ENCODE measurements at regions not wholly inside any gene's neighbourhood (a gene's known extent, or its start where the extent isn't known, plus 50 kb on each side); places are given as distances from the start of the nearest gene placed in this dataset.
"Not testable (repeated sequence)": the region's sequence is repeated elsewhere in the genome, so short reads cannot be mapped to it uniquely, and the experiment has no call there.

DNA sequence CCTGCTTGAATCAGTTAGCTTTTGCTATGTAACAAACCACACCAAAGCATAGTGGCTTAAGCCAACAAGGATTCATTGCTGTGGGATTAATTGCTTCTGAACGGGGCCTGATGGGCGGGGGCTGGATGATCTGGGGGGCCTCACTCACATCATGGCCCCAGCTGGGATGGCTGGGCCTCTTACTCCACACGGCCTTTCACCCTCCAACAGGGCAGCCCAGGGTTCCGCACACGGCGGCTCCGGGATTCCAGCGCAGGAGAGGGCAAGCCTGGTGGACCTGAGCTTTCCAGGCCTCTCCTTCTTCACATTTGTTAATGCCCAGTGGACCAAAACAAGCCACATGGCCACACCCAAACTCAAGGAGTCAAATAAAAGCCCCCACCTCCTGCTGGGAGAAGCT, 86.3 kb upstream of the PHLPP1 start:
- no peak for DNase-seq (ENCODE audit: low read depth in 2 of 2)

DNA sequence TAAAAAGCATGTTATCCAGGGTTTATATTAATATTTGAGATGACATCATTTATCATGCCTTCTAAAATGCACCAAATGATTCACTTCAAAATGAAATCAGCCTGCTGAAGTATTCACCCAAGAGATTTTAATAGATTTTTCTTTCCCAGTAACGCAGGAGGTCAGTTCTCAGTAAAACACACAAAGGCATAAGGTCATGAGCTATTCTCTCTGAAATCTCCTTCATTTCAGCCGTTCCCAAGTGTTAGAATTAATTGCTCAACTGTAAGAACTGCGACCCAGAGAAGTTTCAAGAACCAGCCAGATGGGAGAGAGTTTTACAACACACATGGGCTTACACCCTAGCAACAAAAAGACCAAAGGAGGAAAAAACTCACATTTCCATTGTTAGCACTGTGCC, 84.2 kb upstream of the PHLPP1 start:
- DNase-seq (ENCODE audit: low read depth in 2 of 2): no peak

DNA sequence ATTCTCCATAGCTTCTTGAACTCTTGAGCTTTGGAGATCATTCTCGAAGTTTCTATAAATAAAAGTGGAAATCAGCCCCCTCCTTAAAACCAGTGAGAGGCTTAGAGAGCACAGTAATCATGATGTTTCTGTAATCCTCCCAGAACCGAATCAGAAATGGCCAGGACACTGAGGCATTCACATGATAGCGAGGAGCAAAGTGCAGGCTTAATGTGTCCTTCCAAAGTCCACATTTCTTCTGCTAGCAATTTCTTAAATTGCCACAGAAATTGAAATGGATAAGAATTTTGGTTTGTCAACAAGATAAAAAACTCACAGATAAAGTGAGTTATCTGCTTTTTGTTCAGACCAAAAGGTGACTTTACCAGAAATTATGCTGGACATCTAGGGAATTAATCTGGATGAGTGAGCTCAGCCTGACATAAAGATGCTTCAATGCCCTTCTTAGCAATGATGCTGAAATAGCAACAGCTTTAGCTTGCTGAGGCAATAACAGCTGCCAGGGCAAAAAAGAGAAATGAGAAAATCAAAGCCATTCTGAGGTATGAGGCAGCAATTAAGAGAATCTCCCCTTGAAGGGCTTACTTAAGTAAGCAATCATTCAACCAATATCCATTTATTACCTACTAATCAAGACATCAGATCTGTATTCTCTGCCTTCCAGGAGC, 82.4 kb upstream of the PHLPP1 start:
- DNase-seq (ENCODE audit: low read depth in 2 of 2): no peak

DNA sequence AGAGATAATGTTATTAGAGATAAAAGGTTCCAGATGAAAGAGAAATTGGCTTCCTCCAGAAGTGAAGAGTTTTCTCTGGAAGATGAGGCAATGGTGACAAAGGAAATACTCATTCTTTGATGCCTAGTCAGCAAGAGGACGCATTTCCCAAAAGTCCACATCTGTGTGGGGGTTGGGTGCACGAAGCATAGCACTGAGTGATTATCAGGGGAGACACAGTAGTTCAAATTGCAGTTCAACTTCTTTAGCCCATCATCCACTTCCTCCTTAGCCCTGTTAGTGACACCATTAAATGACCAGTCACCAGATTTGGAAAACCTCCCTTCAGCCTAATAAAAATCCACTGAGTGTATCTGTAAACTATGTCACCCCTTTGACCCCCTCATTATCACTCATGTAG, 80.9 kb upstream of the PHLPP1 start:
- DNase-seq (ENCODE audit: low read depth in 2 of 2): no peak

DNA sequence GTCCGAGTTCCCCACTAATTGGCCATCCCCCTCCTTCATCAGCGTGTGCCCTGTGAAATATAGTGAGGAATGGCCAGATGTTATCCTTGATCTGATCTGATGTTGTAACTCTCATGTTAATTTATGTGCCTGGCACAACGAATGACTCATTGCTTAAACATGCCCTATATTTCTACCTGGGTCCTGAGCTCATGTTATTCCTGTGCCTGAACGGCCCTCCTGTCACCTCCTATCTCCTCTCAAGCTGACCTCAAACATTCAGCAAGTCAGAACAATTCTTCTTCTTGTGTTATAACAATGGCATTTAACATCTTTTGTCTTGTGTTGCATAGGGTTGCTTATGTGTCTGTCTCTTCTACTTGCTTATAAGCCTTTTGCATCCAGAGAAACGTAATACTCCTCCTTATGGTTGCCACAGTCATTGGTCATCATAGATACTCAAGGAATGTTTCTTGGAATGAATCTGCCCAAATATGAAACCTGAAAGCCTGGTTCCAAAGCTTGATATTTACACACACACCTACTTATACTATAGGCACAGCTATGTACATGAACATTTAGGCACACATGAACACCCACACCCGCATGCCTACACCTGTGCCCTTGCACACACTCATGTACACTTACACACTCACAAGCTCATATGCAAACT, 80.2 kb upstream of the PHLPP1 start:
- no peak for DNase-seq (ENCODE audit: low read depth in 2 of 2)

DNA sequence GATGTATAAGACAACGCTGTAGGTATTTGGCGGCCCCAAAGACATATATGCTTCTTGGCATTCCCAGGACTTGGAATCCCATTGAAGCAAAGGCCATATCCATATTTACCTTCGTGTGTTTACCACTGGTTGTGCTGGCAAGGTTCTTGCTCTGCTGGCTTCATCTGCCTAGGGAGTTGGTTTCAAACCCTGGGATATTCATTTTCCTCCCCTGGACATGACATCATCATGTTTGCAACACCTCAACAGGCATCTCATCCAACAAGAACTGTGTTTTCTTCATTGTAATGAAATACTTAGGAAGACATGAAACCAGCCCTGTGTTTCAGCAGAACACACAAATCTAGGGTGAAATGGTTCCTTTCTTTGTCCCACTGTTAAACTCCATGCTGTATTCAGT, 77.9 kb upstream of the PHLPP1 start:
- DNase-seq (ENCODE audit: low read depth in 2 of 2): no peak

DNA sequence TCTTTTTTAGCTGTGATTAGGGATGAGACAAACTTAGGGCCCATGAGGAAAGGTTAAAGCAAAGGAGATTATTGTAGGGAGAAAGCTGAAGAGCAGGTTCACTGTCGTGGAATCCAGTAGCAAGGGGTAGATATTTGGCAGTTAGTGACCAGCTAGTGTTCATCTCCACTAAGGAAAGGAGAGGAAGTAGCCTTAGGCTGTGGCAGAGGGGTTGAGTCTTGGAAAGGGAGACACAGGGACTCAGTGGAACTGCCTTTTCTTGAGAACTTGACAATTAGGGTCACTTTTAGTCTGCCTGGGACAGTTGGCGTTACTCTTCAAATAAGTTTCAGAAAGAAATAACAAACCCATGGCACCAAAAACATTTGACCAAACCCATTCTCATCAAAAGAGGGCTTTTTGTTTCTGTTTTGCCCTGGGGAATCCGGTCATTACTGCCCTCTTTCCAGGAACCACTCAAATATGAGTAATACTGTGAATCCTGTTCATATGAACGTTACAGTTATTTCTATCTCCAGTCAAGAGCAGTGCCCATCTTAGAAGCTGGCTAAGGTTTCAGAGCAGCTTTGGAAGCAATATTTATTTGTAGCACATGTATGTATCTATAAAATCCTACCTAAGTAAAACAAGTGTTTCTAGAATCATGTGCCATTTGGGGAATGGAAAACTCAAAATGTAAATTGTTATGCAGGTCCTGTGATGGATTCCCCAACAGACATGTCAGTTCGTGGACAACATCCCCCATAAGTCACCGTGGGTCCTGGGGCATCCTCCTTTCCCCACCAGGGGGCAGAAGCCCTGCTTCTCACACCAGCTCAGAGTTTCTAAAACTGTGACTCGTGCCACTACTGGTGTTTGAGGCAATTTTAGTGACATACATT, 77.3 kb upstream of the PHLPP1 start:
- peak; percentile 44 to 56 for DNase-seq (ENCODE audit: low read depth in 2 of 2)

DNA sequence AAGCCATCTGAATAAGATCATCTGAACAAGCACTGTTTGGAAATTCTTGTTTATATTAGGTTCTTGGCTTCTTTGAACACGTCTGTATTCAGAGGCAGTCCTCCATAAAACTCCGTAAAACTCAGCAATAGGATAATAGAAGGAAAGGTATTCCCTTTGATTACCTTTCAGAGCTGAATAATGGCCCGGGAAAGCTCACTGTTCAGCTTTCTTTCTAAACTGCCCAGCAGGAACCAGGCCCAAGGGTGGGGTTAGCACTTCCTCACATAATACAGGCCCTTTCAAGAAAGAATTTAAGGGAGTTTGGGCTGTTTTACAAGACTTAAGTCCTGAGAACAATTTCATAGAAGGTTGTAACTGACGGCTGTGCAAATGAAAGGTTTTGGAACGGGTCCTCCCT, 72.2 kb upstream of the PHLPP1 start:
- no peak for DNase-seq (ENCODE audit: low read depth in 2 of 2)

DNA sequence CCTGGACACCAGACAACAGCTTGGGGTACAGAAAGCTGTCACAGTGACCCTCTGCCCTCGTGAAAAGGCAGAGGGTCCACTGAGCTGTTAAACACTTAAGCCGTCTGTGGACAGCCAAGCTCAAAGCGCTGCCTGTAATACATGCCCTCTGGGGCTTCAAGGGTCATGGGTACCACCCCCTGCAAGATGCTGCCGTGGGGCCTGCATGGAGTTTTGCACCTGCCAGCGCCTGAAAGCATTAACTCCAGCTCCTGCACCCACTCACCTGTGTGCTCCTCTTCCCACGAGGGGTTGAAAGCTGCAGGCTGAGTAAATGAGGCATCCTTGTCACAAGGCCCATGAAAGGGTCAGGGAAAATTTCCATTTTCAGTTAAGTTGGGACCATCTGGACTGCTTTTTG, 70.6 kb upstream of the PHLPP1 start:
- no peak for DNase-seq (ENCODE audit: low read depth in 2 of 2)

DNA sequence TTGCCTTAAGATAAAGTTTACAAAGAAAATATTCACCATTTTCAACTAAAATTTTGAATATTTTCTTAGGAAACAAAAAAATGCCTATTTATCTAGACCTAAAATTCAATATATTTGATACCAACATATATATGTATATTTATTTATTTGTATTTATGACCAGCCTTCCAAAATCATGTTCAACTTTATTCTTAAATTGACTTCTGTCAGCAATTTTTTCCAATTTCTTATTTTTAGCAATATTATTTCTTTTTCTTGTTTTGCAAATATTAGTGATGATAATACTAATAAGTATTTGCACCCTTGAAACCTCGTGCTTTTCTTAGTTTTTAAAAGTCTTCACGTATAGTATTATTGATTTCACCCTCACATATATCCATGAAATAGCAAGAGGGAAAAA, 68.2 kb upstream of the PHLPP1 start:
- DNase-seq (ENCODE audit: low read depth in 2 of 2): no peak

DNA sequence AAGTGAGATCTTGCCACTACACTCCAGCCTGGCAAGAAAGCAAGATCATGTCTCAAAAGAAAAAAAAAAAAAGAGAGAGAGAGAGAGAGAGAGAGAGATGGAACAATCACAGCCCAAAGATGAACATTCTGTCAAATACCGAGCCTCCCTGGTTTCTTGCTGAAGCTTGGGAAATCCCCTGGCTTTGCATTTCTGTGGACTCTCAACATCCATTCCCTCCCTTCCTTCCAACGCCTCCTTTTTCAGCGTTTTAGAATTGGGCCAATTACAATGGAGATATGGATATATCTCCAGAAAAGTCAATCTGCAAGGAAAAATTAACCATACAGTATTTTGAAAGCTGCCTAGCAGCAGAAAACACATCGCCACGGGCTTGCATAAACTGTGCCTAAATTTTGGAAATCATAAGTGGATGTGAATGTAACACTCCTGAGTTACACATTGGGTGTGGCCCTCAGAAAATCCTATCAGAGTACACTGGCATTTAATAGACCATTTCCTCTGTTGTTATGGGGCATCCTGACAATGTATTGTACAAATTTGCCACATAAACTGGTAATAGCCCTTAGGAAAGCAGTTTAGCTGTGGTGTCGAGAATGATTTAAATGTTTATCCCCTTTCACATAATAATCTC, 67.2 kb upstream of the PHLPP1 start:
- DNase-seq (ENCODE audit: low read depth in 2 of 2): no peak

DNA sequence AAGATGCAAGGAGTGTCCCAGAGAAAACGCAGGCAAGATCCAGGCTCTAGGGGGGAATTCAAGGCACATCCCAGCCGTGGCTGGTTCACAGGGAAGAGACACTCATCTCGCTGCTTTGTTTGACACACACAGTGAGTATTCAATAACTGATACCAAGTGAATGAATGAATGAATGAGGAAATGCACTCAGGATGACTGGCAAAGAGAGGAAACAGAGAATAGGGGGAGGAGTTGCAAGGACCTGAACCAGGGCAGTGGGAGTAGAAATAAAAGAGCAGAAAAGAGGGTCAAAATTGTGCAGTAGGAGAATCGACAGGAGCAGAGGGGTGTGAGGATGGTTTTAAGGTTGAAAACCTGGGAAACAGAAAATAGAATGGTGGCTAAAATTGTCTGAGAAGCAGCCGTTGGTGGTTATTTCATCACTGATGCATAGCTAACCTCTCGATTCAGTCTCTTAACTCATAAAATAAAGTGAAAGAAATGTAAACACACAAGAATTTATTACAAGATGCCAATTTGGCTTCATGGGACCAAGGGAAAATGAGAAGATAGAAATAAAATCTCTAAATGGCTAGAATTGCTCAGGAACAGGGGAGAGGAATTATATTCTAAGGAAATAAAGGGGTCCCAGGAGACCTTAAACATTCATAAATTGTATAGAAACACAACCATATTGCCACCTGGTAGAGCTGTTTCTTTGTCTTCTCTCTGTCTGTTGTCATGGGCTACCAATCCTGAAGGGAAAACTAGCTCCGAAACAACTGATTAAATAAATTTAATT, 63.9 kb upstream of the PHLPP1 start:
- no peak for DNase-seq (ENCODE audit: low read depth in 2 of 2)

DNA sequence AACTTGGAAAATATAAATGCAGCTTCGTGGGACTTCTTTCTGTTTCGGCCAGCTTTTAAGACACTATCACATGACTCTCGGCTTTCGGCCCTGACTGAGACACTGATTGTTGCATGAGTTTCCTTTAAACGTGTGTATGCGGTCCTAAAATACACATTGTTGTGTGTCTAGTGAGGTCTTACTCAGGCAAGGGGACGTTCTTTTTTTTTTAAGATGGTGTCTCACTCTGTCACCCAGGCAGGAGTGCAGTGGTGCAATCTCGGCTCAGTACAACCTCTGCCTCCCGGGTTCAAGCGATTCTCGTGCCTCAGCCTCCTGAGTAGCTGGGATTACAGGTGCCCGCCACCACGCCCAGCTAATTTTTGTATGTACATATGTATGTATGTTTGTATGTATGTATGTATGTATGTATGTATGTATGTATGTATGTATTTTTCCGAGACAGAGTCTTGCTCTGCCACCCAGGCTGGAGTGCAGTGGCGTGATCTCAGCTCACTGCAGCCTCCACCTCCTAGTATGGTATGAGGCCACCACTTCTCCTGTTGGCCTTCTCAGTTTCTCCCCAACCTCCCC, 63.2 kb upstream of the PHLPP1 start:
- not testable (repeated sequence) for DNase-seq (ENCODE audit: low read depth in 2 of 2)

DNA sequence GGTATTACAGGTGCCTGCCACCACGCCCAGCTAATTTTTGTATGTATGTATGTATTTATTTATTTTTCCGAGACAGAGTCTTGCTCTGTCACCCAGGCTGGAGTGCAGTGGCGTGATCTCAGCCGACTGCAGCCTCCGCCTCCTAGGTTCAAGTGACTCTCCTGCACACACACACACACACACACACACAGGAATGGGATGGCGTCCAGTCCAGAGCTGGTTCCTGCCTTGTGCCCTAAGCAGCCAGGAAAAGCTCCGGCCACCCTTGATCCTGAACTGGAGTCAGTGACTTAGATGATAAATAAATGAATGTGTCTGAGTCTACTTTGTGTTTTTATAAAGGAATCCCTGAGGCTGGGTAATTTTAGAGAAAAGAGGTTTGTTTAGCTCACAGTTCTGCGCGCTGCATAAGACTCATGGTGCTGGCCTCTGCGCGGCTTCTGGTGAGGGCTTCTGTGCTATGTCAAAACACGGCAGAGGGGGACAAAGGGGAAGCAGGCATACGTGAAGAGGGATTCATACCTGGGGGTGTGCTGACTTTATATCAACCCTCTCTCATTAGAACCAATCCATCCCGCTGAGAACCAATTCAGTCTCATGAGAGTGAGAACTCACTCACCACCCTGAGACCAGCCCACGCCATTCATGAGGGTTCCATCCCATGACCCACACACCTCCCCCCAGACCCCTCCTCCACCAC, 59.7 kb upstream of the PHLPP1 start:
- DNase-seq (ENCODE audit: low read depth in 2 of 2): no peak

DNA sequence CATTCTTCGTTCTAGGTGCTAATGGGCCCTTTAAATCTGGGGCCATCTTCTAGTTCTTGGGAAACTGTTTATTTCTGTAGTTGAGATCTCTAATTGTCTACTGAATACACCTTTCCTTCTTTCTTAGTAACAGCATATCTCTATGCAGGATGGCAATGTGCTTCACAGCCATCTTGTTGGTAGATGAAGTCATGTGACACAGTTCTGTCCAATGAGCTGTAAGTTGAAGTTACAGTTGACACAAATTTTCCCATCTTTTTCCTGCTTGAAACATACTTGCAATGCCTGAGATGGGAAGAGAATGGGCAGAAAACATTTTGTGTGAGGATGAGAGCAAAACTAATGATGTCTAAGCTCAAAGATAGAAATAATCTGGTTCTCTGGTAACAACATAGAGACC, 57.3 kb upstream of the PHLPP1 start:
- DNase-seq (ENCODE audit: low read depth in 2 of 2): no peak

DNA sequence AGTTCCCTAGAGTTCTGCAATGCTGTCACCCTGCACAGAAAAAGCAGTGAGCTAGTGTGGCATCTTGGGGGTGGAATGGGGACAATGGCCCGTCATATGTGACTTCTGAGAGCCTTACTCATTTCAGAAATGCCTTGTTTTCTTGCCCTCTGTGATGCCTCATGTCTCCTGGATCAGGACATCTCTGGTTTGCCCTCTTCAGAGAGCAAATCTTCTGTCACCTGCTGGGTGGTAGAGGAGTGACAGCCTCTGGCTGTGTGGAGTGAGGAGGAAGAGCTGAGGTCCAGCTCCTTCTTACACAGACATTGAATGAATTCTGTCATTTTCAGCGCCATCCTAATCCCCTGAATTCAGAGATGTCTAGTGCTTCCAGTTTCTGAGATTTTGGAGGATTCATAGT, 55.6 kb upstream of the PHLPP1 start:
- DNase-seq (ENCODE audit: low read depth in 2 of 2): no peak

DNA sequence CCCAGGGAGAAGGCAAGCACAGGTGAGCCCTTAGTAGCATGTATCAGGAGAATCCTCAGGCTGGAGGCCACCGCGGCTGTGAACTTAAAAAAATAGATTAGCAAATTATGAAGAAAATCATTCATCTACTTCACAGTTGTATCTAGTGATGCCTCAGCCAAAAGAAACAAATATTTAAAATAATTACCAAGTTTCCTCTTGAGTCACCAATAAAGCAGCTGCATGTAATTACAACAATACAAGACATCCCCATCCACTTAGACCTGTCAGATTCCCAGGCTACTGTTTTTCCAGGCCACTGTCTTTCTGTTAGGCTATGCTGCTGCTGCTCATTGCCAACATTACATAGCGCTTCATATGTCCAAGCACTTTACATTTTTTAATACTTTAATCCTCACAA, 54.6 kb upstream of the PHLPP1 start:
- DNase-seq (ENCODE audit: low read depth in 2 of 2): no peak

DNA sequence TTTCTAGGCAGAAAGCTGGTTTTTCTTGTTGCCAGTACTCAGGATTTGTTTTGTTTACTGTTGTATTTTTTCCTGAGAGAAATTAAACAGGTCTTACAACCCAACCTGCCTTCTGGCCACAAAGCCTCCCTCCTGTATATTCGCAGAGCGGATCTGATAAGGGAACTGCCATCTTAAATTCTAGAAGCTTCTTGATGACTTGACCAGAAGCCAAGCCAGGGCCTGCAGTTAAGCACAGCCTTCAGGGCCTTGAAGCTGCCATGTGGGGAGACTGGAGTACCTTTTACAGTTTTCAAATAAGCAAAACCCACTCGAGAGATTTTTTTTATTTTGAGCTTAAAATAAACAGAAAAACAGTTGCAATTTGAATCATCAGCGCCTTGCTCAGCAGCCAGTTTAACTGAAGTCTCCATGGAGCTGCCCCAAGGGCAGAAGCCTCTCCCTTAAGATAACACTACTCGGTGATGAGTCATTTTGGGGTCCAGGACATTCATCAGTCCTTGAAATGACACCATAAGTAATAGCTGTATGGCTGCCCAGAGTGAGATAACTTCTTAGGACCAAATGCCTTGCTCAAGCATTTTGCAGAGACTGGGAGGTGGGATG, 51.5 kb upstream of the PHLPP1 start:
- no peak for DNase-seq (ENCODE audit: low read depth in 2 of 2)

DNA sequence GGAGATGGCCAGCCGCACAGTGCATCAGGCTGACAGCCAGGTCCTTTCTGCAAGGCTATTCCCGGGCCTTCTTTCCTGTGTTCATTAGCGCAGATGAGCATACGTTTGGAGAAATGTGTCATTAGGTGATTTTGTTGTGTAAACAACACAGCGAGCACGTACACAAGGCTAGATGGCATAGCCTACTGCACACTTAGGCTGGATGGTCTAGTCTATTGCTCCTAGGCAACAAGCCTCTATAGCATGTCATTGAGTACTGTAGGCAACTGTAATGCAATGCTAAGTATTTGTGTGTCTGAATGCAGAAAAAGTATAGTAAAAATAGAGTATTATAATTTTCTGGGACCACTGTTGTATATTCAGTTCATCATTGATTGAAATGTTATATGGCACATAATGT, 50.9 kb upstream of the PHLPP1 start:
- no peak for DNase-seq (ENCODE audit: low read depth in 2 of 2)

DNA sequence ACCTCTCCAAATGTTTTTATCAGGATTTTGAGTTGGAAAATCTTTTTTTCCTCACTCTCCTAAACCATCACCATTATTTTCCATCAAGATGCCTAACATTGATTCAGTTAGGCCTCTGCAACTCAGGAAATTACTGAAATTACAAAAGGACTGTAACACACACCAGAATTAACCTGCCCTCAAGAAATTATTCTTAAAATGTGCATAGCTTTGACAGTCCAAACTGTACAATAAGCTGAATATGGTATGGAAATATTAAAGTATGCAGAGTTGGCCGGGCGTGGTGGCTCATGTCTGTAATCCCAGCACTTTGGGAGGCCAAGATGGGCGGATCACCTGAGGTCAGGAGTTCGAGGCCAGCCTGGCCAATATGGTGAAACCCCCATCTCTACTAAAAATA, 50.2 kb upstream of the PHLPP1 start:
- DNase-seq (ENCODE audit: low read depth in 2 of 2): no peak
